Left cardiac atrium (tissue), 4 donors: ENCODE measurements at regions not wholly inside any gene's neighbourhood (a gene's known extent, or its start where the extent isn't known, plus 50 kb on each side); places are given as distances from the start of the nearest gene placed in this dataset.

ENCODE experiments used
- ATAC-seq, 2 donors: fragments of 200-7000 bp; cut with Tn5 transposase; one replicate each; pipeline ENCODE4 v1.9.1; 2020; ENCODE audit warnings: mild to moderate bottlenecking in 2 of 2, moderate library complexity in 2 of 2
- DNase-seq: peaks from one replicate; pipeline ENCODE4 v3.0.0-alpha.2; 2020
- intact Hi-C, 2 donors: fragments of 100-400 bp; cut with DNase I; formaldehyde crosslinking; loops; one replicate each; pipeline versions ENCODE4 v1.14.1 to v1.15.1; 2022 to 2023
- donor health status: DM: no; HTN: yes; CAD: no.
- donor health status: DM: no; HTN: yes; CAD: no; lungs with severe emphysema.
- donor health status: DM: yes; HTN: yes; CAD: no.
- donor health status: Dilated cardiomyopathy.

DNA sequence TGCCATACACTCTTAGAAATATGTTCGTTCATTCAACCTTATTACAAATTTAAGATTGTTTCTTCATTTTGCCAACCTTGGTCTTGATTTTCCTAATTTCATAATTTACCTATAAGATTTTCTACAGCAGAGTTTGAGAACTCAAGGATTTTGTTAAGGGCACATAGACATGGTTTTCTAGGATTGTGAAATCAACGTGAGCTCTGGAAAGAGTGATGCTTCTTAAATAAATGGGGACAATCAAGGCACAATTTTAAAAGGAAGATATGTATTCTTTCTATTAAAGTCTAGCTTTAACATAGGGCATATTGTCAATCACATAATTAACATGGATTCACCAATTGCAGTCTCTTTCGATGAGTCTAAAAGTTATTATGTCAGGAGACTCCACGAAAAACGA, 174.2 kb upstream of the PHF14 start:
- intact Hi-C loops = no loop called here
- ATAC-seq (no peak), DNase-seq (no peak)

- no peak for ATAC-seq
- intact Hi-C loops = no loop called here
- no peak for DNase-seq
These were observed 171.7 kb upstream of the PHF14 start for GRCh38 chr7:10802011-10802410.

DNA sequence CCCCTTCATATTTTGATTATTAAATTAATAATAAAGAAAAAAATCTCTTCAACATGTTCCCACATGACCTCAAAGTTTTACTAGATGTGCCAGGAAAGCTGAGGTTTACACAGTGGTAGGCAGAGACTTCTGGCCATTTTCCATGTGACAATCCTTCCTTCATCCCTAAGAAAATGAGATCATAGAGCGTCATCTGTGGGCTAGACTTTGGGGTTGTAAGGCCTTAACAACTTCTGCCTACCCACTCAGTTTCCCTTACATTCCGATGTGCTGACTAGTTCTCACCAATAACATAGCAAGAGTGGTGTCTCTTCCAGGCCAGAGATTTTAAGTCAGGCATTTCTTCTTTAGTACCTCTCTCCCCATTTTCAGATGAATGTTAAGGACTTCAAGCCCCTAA, 171.1 kb upstream of the PHF14 start:
- ATAC-seq (peak in 1 of 2 donors; percentile 70), DNase-seq (no peak)
- intact Hi-C loops = no loop called here

DNA sequence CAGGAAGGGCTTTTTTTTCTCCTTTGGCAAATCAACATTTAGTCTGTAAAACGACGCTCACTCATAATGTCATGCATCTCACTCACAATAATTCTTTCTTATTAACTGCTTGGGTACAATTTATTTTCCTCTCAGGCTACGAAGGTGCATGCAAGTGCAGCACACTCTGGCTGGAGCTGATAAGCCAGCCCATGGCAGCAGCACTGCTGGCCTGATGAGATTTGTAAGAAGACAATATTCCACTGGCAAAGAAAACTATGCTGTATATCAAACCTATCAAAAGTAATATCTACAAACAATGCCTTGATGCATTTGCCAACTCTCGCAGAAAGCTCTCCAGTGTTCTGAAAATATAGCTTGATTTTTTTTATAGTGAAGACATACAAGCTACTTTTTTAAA, 170.0 kb upstream of the PHF14 start:
- ATAC-seq (no peak), DNase-seq (no peak)
- intact Hi-C loops = no loop called here

- intact Hi-C loops = no loop called here
- DNase-seq = no peak
- no peak for ATAC-seq
These were observed 168.9 kb upstream of the PHF14 start for GRCh38 chr7:10804770-10805169.

GRCh38 chr7:10815546-10815945, 158.1 kb upstream of the PHF14 start:
- no peak for ATAC-seq
- intact Hi-C loops = no loop called here
- no peak for DNase-seq

GRCh38 chr7:10821156-10821555, 152.5 kb upstream of the PHF14 start:
- no peak for DNase-seq
- intact Hi-C loops = no loop called here
- ATAC-seq = no peak

DNA sequence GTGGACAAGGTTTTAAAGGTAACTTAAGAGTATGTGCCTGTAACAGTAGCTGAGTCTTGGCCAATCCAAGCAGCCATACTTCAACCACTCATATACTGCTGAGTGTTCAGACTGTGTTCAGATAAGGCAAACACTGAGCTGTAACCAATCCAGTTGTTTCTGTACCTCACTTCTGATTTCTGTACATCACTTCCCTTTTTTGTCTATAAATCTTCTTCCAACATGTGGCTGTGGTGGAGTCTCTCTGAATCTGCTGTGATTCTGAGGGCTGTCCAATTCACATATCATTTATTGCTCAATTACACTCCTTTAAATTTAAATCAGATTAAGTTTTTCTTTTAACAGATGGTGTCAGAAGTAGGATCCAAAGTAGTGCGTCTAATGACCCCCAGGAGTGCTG, 149.5 kb upstream of the PHF14 start:
- ATAC-seq = no peak

DNA sequence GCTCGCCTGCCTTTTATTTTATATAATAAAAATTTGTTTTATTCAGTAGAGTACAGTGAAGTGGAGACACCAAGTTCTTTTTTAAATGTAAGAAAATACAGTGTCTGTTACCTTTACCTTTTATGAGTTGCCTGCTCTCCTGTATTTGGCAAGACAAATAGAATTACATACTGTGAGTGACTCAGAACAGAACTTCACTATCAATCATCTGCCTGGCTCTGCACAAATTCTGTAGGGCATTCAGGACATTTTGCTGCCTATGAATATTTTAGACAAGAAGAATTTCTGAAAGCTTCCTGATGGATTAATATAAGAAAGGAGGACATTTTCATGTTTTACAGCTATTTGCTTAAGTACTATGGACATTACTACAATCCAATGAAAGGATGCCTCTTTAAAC, 135.4 kb upstream of the PHF14 start:
- DNase-seq = no peak
- intact Hi-C loops = no loop called here
- ATAC-seq = no peak

More for the DNA sequence above, 149.5 kb upstream of the PHF14 start:
- intact Hi-C loops = no loop called here
- no peak for DNase-seq

DNA sequence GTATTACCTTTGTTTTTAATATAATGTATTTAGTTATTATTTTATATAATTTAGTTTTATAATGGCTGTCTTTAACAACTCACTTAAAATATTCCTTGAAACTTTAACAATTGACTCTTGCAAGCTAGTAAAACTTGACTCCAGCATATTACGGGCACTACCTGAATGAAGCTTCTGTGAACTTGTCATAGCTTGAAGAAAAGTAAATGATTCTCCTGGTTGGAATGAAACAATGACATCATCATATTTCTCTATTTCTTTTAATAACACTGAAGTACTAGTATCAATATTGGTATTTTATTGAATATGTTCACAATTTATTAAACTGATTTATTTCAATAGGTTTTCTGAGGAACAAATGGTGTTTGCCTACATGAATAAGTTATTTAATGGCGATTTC, 128.4 kb upstream of the PHF14 start:
- intact Hi-C loops = no loop called here
- ATAC-seq (no peak), DNase-seq (no peak)

DNA sequence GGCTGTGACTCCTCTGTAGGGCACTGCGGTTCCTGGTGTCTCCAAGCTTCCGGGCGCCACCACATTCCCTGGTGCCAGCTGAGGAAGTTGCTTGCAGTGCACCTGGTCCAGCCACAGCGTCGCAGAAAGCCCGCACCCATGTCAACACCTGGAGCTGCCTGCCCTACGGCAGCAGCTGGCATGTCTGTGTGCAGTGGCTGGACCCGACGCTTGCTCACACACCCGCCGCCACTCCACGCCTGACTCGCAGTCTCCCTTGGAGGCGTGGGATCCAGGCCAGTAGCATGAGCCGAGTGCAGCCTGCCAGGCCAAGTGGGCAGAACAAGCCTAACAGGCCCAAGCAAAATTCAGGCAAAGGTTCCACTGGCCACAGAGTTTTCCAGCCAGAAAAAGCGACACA, 118.1 kb upstream of the PHF14 start:
- ATAC-seq (no peak), DNase-seq (no peak)
- intact Hi-C loops = no loop called here

- DNase-seq (no peak), ATAC-seq (no peak)
- intact Hi-C loops = no loop called here
These were observed 113.2 kb upstream of the PHF14 start for GRCh38 chr7:10860516-10860915.

DNA sequence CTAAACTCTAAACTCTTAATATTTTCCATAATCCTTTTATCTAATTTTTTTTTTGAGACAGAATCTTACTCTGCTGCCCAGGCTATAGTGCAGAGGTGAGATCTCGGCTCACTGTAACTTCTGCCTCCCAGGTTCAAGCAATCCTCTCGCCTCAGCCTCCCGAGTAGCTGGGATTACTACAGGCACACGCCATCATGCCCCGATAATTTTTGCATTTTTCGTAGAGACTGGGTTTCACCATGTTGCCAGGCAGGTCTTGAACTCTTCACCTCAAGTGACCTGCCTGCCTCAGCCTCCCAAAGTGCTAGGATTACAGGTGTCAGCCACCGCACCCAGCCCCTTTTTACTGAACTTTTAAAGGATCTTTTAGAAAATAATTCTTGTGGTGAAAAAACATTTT, 110.2 kb upstream of the PHF14 start:
- DNase-seq (no peak), ATAC-seq (no peak)
- intact Hi-C loops = no loop called here

- ATAC-seq (no peak), DNase-seq (no peak)
- intact Hi-C loops = no loop called here
These were observed 99.0 kb upstream of the PHF14 start for GRCh38 chr7:10874666-10875065.

- ATAC-seq (peak in 1 of 2 donors; percentile 76), DNase-seq (no peak)
- intact Hi-C loops = no loop called here
These were observed 98.6 kb upstream of the PHF14 start for GRCh38 chr7:10875080-10875479.

DNA sequence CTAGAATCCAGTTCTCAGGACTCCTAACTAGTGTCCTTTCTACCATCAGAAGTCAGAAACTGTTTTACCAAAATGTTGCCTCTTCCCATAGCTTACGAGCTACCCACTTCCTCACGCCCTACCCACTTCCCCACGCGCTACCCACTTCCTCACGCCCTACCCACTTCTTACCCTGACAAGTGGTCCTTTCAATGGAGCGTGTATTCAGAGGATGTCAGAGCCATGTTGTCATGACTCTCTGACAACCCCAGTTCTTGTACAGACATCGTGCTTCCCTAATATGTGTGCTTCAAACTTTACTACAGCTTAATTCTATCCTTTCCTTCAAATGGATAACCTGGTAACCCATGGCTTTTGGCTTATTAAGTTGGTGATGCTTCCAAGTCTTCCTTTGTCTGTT, 84.8 kb upstream of the PHF14 start:
- intact Hi-C loops = no loop called here
- no peak for DNase-seq
- ATAC-seq = peak in 1 of 2 donors; percentile 16

DNA sequence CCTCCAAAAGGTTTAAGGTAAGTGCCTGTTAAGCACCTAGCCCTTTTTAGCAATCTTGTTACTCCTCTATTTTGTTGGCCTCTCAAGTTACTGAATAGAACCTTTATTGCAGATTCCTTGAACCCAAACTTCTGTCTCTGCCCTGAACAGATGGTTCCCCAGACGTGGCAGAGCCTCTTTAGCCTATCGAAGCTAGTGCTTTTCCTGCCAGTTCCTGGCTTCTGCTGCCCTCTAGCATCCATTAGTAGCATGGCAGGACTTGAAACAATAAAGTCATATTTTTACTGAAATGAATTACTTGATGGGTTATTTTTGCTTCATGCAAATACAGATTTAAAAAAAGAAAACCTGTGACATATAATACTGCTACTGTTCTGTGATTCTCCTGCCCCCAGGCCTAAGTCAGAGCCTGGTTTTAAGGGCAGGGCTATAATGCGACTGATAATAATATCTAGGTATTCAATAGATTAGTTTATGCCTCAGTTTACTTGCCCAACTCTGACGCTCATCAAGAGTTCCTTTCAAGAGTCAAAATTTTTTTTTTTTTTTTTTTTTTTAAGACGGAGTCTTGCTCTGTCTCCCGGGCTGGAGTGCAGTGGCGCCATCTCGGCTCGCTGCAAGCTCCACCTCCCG, 84.3 kb upstream of the PHF14 start:
- DNase-seq = peak; percentile 33
- intact Hi-C loops = no loop called here
- peak; percentile 67 to 70 for ATAC-seq

DNA sequence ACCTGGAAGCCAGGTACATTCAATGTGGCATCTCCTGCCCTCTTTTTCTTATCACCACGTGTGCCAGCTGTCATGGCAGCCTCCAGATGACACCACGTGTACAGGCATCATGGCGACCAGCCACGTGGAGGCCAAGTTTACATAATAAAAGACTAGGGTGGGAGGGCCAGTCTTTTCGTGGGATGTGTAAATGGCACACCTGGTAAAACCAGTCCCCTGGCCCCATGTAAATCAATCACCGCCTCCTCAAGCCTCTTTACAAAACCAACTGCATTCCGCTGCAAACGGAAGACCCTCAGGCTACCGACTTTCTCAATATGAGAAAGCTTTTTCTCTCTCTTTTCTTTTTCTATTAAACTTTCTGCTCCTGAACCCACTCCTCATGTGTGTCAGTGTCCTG, 65.1 kb upstream of the PHF14 start:
- ATAC-seq (no peak), DNase-seq (no peak)
- intact Hi-C loops = no loop called here

DNA sequence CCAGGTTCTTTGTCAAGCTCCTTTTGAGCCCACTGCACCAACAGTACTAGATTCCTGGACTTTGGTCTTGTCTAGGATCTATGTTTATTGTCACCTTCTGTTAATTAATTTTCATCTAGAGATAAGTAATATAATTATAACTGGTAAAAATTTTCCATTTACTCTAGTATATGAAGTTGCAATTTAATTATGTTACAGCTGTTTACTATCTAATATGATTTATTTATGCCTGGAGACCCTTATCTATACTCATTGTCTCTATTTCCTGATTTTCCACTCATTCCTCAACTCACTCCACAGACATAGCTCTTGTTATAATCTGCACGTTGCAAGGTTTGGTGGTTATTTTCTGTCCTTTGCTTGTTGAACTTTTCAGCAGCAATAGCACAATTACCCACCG, 63.2 kb upstream of the PHF14 start:
- DNase-seq = no peak
- no peak for ATAC-seq
- intact Hi-C loops = no loop called here

GRCh38 chr7:10912077-10912476, 61.6 kb upstream of the PHF14 start:
- ATAC-seq (no peak), DNase-seq (no peak)
- intact Hi-C loops = no loop called here

DNA sequence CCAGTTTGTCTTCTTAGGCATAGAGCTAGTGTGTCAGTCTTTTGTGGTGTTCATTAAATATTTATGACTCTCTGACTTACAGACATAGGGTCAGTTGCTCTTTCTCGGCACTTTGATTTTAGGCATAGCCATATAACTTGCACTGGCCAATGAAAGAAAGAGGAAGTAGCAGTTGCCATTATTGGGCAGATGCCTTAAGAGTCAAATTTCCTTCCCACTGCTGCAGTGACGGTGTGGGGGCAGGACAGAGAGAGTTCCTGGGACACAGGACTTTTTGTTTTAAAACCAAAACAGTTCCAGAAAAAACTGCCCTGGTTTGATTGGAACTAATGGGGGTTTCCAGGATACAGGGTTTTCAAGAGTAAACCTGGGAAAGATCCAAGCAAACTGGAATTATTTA, 60.2 kb upstream of the PHF14 start:
- ATAC-seq (no peak), DNase-seq (no peak)
- intact Hi-C loops = no loop called here

DNA sequence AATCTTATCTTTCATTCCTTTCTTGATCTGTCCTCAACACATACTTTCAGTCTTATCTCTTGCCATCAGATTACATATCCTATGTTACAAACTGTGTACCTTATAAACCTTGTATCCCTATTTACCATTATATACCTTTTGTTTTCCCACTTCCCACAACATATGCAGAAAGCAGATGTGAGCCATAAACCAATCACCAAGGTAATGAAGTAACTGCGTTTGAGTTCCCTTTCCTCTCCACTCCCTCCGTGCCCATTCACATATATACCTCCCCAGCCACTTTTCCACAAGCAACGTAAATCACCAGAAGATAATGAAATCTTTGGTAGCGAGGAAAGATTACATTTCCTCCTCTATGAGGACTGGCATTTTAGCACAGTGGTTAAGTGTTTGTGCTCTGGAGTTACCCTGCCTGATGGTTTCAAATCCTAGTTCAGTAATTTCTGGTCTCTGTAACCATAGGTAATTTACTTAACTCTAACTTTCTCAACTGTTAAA, 55.5 kb upstream of the PHF14 start:
- intact Hi-C loops = no loop called here
- ATAC-seq = no peak
- DNase-seq = no peak
